Lower leg skin (tissue), 3 donors: ENCODE measurements at regions not wholly inside any gene's neighbourhood (a gene's known extent, or its start where the extent isn't known, plus 50 kb on each side); places are given as distances from the start of the nearest gene placed in this dataset.

Experiments used
- POLR2A ChIP-seq, 2 donors: fragments of 450-650 bp; IDR thresholded peaks; one replicate each; pipeline ENCODE4 v1.6.1; 2016 to 2017; ENCODE audit warnings: antibody characterized with exemption in 2 of 2, mild to moderate bottlenecking in 1 of 2, moderate library complexity in 1 of 2
- TF ChIP-seq, protein P1 (sequence below), 3 donors: fragments of 450-650 bp; IDR thresholded peaks; one replicate each; pipeline ENCODE4 v1.5.1; 2016; ENCODE audit warnings: antibody characterized with exemption in 3 of 3, mild to moderate bottlenecking in 3 of 3, moderate library complexity in 2 of 3

DNA sequence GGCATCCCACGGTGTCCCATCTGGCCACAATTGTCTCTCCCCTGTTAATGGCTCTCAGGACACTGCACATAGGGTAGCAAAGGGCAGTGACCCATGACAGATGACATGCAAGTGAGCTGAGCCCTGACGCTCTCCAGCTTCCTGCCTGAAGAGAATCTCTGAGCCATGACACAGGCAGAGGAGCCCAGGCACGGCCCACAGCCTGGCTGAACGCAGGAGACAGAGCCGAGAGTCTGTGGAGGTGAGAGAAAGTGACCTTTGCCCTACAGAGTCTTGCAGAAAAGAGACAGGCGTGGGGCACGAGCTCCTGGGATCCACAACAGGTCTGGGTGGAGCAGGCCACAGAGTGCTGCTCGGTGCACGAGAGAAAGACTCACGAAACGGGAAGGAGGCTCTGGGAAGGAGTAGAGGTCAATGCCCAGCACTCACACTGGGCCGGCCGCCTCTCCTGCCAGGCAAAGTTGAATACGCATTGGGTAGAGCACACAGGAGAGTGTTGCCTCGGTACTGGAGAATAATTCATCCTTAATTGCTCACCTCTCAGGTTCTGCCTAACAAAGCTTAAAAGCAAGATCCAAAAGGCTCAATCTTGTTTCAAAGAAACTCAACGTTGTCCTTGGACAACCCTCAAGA is 90.3 kb downstream of the MRPL36 start:
- TF ChIP-seq, protein P1, sequence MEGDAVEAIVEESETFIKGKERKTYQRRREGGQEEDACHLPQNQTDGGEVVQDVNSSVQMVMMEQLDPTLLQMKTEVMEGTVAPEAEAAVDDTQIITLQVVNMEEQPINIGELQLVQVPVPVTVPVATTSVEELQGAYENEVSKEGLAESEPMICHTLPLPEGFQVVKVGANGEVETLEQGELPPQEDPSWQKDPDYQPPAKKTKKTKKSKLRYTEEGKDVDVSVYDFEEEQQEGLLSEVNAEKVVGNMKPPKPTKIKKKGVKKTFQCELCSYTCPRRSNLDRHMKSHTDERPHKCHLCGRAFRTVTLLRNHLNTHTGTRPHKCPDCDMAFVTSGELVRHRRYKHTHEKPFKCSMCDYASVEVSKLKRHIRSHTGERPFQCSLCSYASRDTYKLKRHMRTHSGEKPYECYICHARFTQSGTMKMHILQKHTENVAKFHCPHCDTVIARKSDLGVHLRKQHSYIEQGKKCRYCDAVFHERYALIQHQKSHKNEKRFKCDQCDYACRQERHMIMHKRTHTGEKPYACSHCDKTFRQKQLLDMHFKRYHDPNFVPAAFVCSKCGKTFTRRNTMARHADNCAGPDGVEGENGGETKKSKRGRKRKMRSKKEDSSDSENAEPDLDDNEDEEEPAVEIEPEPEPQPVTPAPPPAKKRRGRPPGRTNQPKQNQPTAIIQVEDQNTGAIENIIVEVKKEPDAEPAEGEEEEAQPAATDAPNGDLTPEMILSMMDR (IDR thresholded peaks at IDR 0.05): no peak
- no peak for TF ChIP-seq POLR2A (IDR thresholded peaks at IDR 0.05)
